CD14-positive monocyte (primary cell): ENCODE measurements at regions not wholly inside any gene's neighbourhood (a gene's known extent, or its start where the extent isn't known, plus 50 kb on each side); places are given as distances from the start of the nearest gene placed in this dataset.
A peak's percentile ranks its signal among the peaks of the same experiment; 100 is the strongest.

ENCODE experiments used
- DNase-seq, 3 donors: peaks; one replicate each; pipeline ENCODE4 v3.0.0-alpha.2; 2011 to 2022
- H2AFZ ChIP-seq: 2 replicates; pipeline ENCODE4 v1.6.0; 2012; ENCODE audit warnings: mild to moderate bottlenecking, low read depth, low read length, inconsistent platforms; ENCODE audit not compliant: insufficient read depth, poor library complexity, severe bottlenecking
- H3K27ac ChIP-seq, 2 donors: 1 replicate in 1 of 2; 2 replicates in 1 of 2; pipeline ENCODE4 v1.5.1; 2012 to 2013; ENCODE audit warnings: low read length in 2 of 2, control low read depth in 1 of 2, inconsistent platforms in 1 of 2, low read depth in 1 of 2, mild to moderate bottlenecking in 1 of 2
- H3K27me3 ChIP-seq, 2 donors: one replicate each; pipeline versions ENCODE4 v1.6.0 to v1.6.1; 2011 to 2013; ENCODE audit warnings: low read length in 2 of 2; ENCODE audit not compliant: control insufficient read depth in 2 of 2, insufficient read depth in 2 of 2
- H3K36me3 ChIP-seq, 2 donors: replicated peaks in 1 of 2; 1 replicate in 1 of 2; 2 replicates in 1 of 2; pipeline versions ENCODE4 v1.5.1 to v1.6.1; 2012 to 2013; ENCODE audit warnings: low read length in 2 of 2, control low read depth in 1 of 2, inconsistent platforms in 1 of 2, mild to moderate bottlenecking in 1 of 2; ENCODE audit not compliant: insufficient read depth in 2 of 2, control insufficient read depth in 1 of 2
- H3K4me1 ChIP-seq, 2 donors: 1 replicate in 1 of 2; 2 replicates in 1 of 2; pipeline versions ENCODE4 v1.5.1 to v1.6.1; 2012 to 2013; ENCODE audit warnings: low read length in 2 of 2, control low read depth in 1 of 2, inconsistent platforms in 1 of 2, mild to moderate bottlenecking in 1 of 2, moderate library complexity in 1 of 2; ENCODE audit not compliant: insufficient read depth in 2 of 2, control insufficient read depth in 1 of 2
- H3K4me2 ChIP-seq: replicated peaks from 2 replicates; pipeline ENCODE3; 2012; ENCODE audit warnings: low read length, moderate library complexity, mild to moderate bottlenecking; ENCODE audit not compliant: poor library complexity, severe bottlenecking; ENCODE audit errors: extremely low read depth
- H3K4me3 ChIP-seq, 3 experiments: fragments of 200-600 bp in 1 of 3; sonication (generic) in 1 of 3; replicated peaks in 1 of 3; 1 replicate in 2 of 3; 2 replicates in 1 of 3; pipeline ENCODE4 v1.5.1; 2011 to 2013; ENCODE audit warnings: low read length in 3 of 3, mild to moderate bottlenecking in 3 of 3, control low read depth in 2 of 3, low read depth in 2 of 3, inconsistent platforms in 1 of 3, moderate library complexity in 1 of 3
- H3K79me2 ChIP-seq: 2 replicates; pipeline ENCODE4 v1.6.0; 2012; ENCODE audit warnings: mild to moderate bottlenecking, control low read depth, inconsistent platforms, low read length, moderate library complexity; ENCODE audit not compliant: insufficient read depth
- H3K9ac ChIP-seq: 2 replicates; pipeline ENCODE4 v1.6.0; 2017; ENCODE audit warnings: low read length, mild to moderate bottlenecking; ENCODE audit not compliant: insufficient read depth, poor library complexity, severe bottlenecking
- H3K9me3 ChIP-seq, 2 donors: replicated peaks in 1 of 2; 1 replicate in 1 of 2; 2 replicates in 1 of 2; pipeline versions ENCODE4 v1.5.1 to v1.6.1; 2012 to 2013; ENCODE audit warnings: low read length in 2 of 2, control low read depth in 1 of 2; ENCODE audit not compliant: control insufficient read depth in 1 of 2, insufficient read depth in 1 of 2
- H4K20me1 ChIP-seq: 2 replicates; pipeline ENCODE4 v1.6.0; 2012; ENCODE audit warnings: mild to moderate bottlenecking, low read length, control low read depth, moderate library complexity; ENCODE audit not compliant: insufficient read depth
- H3K27ac Mint-ChIP-seq, 7 donors: one replicate each; pipeline ENCODE4 v1.8.0; 2020; ENCODE audit warnings: mild to moderate bottlenecking in 7 of 7, mixed read lengths in 7 of 7, moderate library complexity in 6 of 7, inconsistent platforms in 2 of 7
- H3K27me3 Mint-ChIP-seq, 3 donors: one replicate each; pipeline ENCODE4 v1.8.0; 2021 to 2022; ENCODE audit warnings: low read depth in 3 of 3, mild to moderate bottlenecking in 3 of 3, mixed read lengths in 3 of 3, moderate library complexity in 3 of 3, inconsistent platforms in 1 of 3
- H3K36me3 Mint-ChIP-seq, 2 donors: one replicate each; pipeline ENCODE4 v1.8.0; 2020; ENCODE audit warnings: mixed read lengths in 2 of 2, inconsistent platforms in 1 of 2, mild to moderate bottlenecking in 1 of 2
- H3K4me1 Mint-ChIP-seq: one replicate; pipeline ENCODE4 v1.8.0; 2020; ENCODE audit warnings: mild to moderate bottlenecking, mixed read lengths
- H3K4me3 Mint-ChIP-seq, 2 donors: one replicate each; pipeline ENCODE4 v1.8.0; 2020; ENCODE audit warnings: mild to moderate bottlenecking in 2 of 2, mixed read lengths in 2 of 2, moderate library complexity in 1 of 2
- H3K9me3 Mint-ChIP-seq, 7 donors: one replicate each; pipeline ENCODE4 v1.8.0; 2020 to 2022; ENCODE audit warnings: mixed read lengths in 7 of 7, mild to moderate bottlenecking in 6 of 7, moderate library complexity in 6 of 7, inconsistent platforms in 2 of 7
- WGBS: methylation state at CpG from one replicate; pipeline ENCODE4 v1.1.5; 2013; ENCODE audit warnings: missing lambda C conversion rate; ENCODE audit not compliant: insufficient coverage; 5-methylcytosine and 5-hydroxymethylcytosine counted together
- intact Hi-C, 2 donors: fragments of 100-400 bp; cut with micrococcal nuclease; formaldehyde crosslinking; loops; one replicate each; pipeline versions ENCODE4 v1.15.0 to v1.15.1; 2023
- TF ChIP-seq, protein P1 (sequence below): fragments of 200-600 bp; IDR thresholded peaks from one replicate; pipeline ENCODE4 v1.8.0; 2022; ENCODE audit warnings: antibody characterized with exemption, mild to moderate bottlenecking

- peaks cover 18% of the 10 kb centered on the region for H3K4me1 Mint-ChIP-seq
- H3K79me2 ChIP-seq = no peaks in the 10 kb centered on the region
- no peak overlapping the region for H3K4me2 ChIP-seq
- H3K9me3 Mint-ChIP-seq = peaks cover 0 to 6% (median 0%) of the 10 kb centered on the region in 7 donors
- H3K36me3 ChIP-seq = no peaks in the 10 kb centered on the region
- no peak overlapping the region for H3K27ac Mint-ChIP-seq
- H3K9me3 ChIP-seq = no peaks in the 10 kb centered on the region
- H3K4me3 ChIP-seq = no peak overlapping the region
- peak in 1 of 3 donors; percentile 19 for DNase-seq
- peaks cover 14 to 16% of the 10 kb centered on the region in 2 donors for H3K4me1 ChIP-seq
- TF ChIP-seq, protein P1, sequence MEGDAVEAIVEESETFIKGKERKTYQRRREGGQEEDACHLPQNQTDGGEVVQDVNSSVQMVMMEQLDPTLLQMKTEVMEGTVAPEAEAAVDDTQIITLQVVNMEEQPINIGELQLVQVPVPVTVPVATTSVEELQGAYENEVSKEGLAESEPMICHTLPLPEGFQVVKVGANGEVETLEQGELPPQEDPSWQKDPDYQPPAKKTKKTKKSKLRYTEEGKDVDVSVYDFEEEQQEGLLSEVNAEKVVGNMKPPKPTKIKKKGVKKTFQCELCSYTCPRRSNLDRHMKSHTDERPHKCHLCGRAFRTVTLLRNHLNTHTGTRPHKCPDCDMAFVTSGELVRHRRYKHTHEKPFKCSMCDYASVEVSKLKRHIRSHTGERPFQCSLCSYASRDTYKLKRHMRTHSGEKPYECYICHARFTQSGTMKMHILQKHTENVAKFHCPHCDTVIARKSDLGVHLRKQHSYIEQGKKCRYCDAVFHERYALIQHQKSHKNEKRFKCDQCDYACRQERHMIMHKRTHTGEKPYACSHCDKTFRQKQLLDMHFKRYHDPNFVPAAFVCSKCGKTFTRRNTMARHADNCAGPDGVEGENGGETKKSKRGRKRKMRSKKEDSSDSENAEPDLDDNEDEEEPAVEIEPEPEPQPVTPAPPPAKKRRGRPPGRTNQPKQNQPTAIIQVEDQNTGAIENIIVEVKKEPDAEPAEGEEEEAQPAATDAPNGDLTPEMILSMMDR = no peak
- 90% methylated on average over 4 of the region's 5 CpGs for WGBS
- H4K20me1 ChIP-seq = no peaks in the 10 kb centered on the region
- H3K27me3 ChIP-seq = peaks cover 0 to 11% of the 10 kb centered on the region in 2 donors
- no peaks in the 10 kb centered on the region for H3K36me3 Mint-ChIP-seq
- no peak overlapping the region for H2AFZ ChIP-seq
- intact Hi-C loops = no loop called here
- H3K4me3 Mint-ChIP-seq = no peak overlapping the region
- H3K9ac ChIP-seq = no peak overlapping the region
- no peak overlapping the region for H3K27ac ChIP-seq
- peaks cover 12 to 24% (median 17%) of the 10 kb centered on the region in 3 donors for H3K27me3 Mint-ChIP-seq
Measured at GRCh38 chr20:61117725-61118124, 134.3 kb upstream of the CDH4 start.

- TF ChIP-seq, protein P1 = no peak
- H3K4me2 ChIP-seq = no peak overlapping the region
- H3K27me3 Mint-ChIP-seq = peaks cover 12 to 26% (median 17%) of the 10 kb centered on the region in 3 donors
- no peak overlapping the region for H2AFZ ChIP-seq
- peaks cover 18% of the 10 kb centered on the region for H3K4me1 Mint-ChIP-seq
- H3K9me3 Mint-ChIP-seq = peaks cover 0 to 3% (median 0%) of the 10 kb centered on the region in 7 donors
- H4K20me1 ChIP-seq = no peaks in the 10 kb centered on the region
- H3K27me3 ChIP-seq = peaks cover 0 to 11% of the 10 kb centered on the region in 2 donors
- H3K4me1 ChIP-seq = peaks cover 14 to 16% of the 10 kb centered on the region in 2 donors
- no peak for DNase-seq
- no peaks in the 10 kb centered on the region for H3K36me3 ChIP-seq
- H3K9ac ChIP-seq = no peak overlapping the region
- no peaks in the 10 kb centered on the region for H3K79me2 ChIP-seq
- peak overlapping the region in 1 of 2 donors; percentile 56 for H3K4me3 Mint-ChIP-seq
- H3K9me3 ChIP-seq = no peaks in the 10 kb centered on the region
- no peak overlapping the region for H3K27ac Mint-ChIP-seq
- H3K36me3 Mint-ChIP-seq = no peaks in the 10 kb centered on the region
- H3K27ac ChIP-seq = no peak overlapping the region
- H3K4me3 ChIP-seq = no peak overlapping the region
- 83% methylated on average over 11 of the region's 14 CpGs for WGBS
- intact Hi-C loops = no loop called here
Measured at GRCh38 chr20:61118429-61119224, 133.4 kb upstream of the CDH4 start.
